Fibroblast of villous mesenchyme (primary cell): ENCODE measurements at regions not wholly inside any gene's neighbourhood (a gene's known extent, or its start where the extent isn't known, plus 50 kb on each side); places are given as distances from the start of the nearest gene placed in this dataset.

Experiments
- DNase-seq: peaks from one replicate; pipeline ENCODE4 v3.0.0-alpha.2; 2010; ENCODE audit warnings: low read depth
- H3K4me3 ChIP-seq: 2 replicates; pipeline ENCODE4 v1.5.1; 2011; ENCODE audit warnings: low read depth, mild to moderate bottlenecking, low read length
- CTCF ChIP-seq: IDR thresholded peaks from 2 replicates; pipeline ENCODE4 v1.5.1; 2012; ENCODE audit warnings: low read depth, mild to moderate bottlenecking, low read length; ENCODE audit not compliant: insufficient read depth

GRCh38 chr2:66981074-66981473, 416.1 kb upstream of the ETAA1 start:
- DNase-seq = no peak
- no peak for TF ChIP-seq CTCF
- H3K4me3 ChIP-seq = no peak overlapping the region

- no peak for DNase-seq
- no peak for TF ChIP-seq CTCF
- H3K4me3 ChIP-seq = no peak overlapping the region
Observed at GRCh38 chr2:66982766-66983165, 414.4 kb upstream of the ETAA1 start.

GRCh38 chr2:66984864-66985263, 412.3 kb upstream of the ETAA1 start:
- TF ChIP-seq CTCF = no peak
- DNase-seq = peak; percentile 20

GRCh38 chr2:66985906-66986305, 411.2 kb upstream of the ETAA1 start:
- TF ChIP-seq CTCF = no peak
- H3K4me3 ChIP-seq = no peak overlapping the region
- peak; percentile 92 for DNase-seq

More at GRCh38 chr2:66984864-66985263, 412.3 kb upstream of the ETAA1 start:
- H3K4me3 ChIP-seq = no peak overlapping the region

- TF ChIP-seq CTCF = no peak
- H3K4me3 ChIP-seq = no peak overlapping the region
- peak; percentile 14 for DNase-seq
Observed at GRCh38 chr2:66987733-66988132, 409.4 kb upstream of the ETAA1 start.

- no peak overlapping the region for H3K4me3 ChIP-seq
- no peak for TF ChIP-seq CTCF
Observed at GRCh38 chr2:66994654-66995053, 402.5 kb upstream of the ETAA1 start.

GRCh38 chr2:66995636-66996035, 401.5 kb upstream of the ETAA1 start:
- H3K4me3 ChIP-seq = no peak overlapping the region
- no peak for TF ChIP-seq CTCF
- no peak for DNase-seq

More at GRCh38 chr2:66994654-66995053, 402.5 kb upstream of the ETAA1 start:
- DNase-seq = no peak
